Panc1 (cell line): ENCODE measurements at regions not wholly inside any gene's neighbourhood (a gene's known extent, or its start where the extent isn't known, plus 50 kb on each side); places are given as distances from the start of the nearest gene placed in this dataset.

ENCODE experiments used
- POLR2AphosphoS5 ChIP-seq: IDR thresholded peaks from 2 replicates; pipeline ENCODE4 v1.6.1; 2012; ENCODE audit warnings: mild to moderate bottlenecking, low read depth, low read length, moderate library complexity
- TF ChIP-seq, protein P1 (sequence below): fragments of 450-650 bp; IDR thresholded peaks from 2 replicates; pipeline ENCODE4 v1.5.1; 2017; ENCODE audit warnings: mild to moderate bottlenecking

- TF ChIP-seq, protein P1, sequence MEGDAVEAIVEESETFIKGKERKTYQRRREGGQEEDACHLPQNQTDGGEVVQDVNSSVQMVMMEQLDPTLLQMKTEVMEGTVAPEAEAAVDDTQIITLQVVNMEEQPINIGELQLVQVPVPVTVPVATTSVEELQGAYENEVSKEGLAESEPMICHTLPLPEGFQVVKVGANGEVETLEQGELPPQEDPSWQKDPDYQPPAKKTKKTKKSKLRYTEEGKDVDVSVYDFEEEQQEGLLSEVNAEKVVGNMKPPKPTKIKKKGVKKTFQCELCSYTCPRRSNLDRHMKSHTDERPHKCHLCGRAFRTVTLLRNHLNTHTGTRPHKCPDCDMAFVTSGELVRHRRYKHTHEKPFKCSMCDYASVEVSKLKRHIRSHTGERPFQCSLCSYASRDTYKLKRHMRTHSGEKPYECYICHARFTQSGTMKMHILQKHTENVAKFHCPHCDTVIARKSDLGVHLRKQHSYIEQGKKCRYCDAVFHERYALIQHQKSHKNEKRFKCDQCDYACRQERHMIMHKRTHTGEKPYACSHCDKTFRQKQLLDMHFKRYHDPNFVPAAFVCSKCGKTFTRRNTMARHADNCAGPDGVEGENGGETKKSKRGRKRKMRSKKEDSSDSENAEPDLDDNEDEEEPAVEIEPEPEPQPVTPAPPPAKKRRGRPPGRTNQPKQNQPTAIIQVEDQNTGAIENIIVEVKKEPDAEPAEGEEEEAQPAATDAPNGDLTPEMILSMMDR, result no peak
- TF ChIP-seq POLR2AphosphoS5, result no peak
These were observed 65.2 kb upstream of the CNTN5 start for GRCh38 chr11:98955551-98955950.
